Activated CD4-positive, alpha-beta T cell treated with anti-CD3 and anti-CD28 coated beads, Interleukin-2, amount 10 ng/mL, durations not matched to agents 7 days and 5 days (primary cell): ENCODE measurements at regions not wholly inside any gene's neighbourhood (a gene's known extent, or its start where the extent isn't known, plus 50 kb on each side); places are given as distances from the start of the nearest gene placed in this dataset.

Experiments
- CTCF ChIA-PET: fragments of 350-600 bp; sonication (Branson Sonifier 250); formaldehyde crosslinking; loops from one replicate; lab custom pipeline; 2021; ENCODE audit warnings: antibody characterized with exemption; lab: Charles Lee
- POLR2A ChIA-PET: fragments of 350-600 bp; sonication (Branson Sonifier 250); formaldehyde crosslinking; loops from one replicate; lab custom pipeline; 2021; ENCODE audit warnings: antibody characterized with exemption; lab: Charles Lee
- DNase-seq: peaks from one replicate; pipeline ENCODE4 v3.0.0-alpha.2; 2020
- H3K27ac Mint-ChIP-seq: one replicate; pipeline ENCODE4 v1.8.0; 2021; ENCODE audit warnings: mild to moderate bottlenecking, moderate library complexity, mixed read lengths
- H3K27me3 Mint-ChIP-seq: one replicate; pipeline ENCODE4 v1.8.0; 2021; ENCODE audit warnings: mixed read lengths
- H3K36me3 Mint-ChIP-seq: one replicate; pipeline ENCODE4 v1.8.0; 2021; ENCODE audit warnings: low read depth, mixed read lengths
- H3K4me1 Mint-ChIP-seq: one replicate; pipeline ENCODE4 v1.8.0; 2021; ENCODE audit warnings: mixed read lengths
- H3K4me3 Mint-ChIP-seq: one replicate; pipeline ENCODE4 v1.8.0; 2021; ENCODE audit warnings: mild to moderate bottlenecking, moderate library complexity, mixed read lengths
- H3K9me3 Mint-ChIP-seq: one replicate; pipeline ENCODE4 v1.8.0; 2021; ENCODE audit warnings: mixed read lengths

- Mint-ChIP-seq H3K9me3 (peaks cover 2% of the 10 kb centered on the region), H3K4me3 (no peak overlapping the region), H3K27ac (no peak overlapping the region), H3K36me3 (no peaks in the 10 kb centered on the region), H3K4me1 (no peaks in the 10 kb centered on the region), H3K27me3 (peaks cover 6% of the 10 kb centered on the region)
- CTCF ChIA-PET, result no interaction called here
- no peak for DNase-seq
- POLR2A ChIA-PET, result no interaction called here
Observed at GRCh38 chr5:110909950-110910349, 161.6 kb upstream of the TSLP start.

- H3K36me3 Mint-ChIP-seq, result no peaks in the 10 kb centered on the region
- no peak overlapping the region for H3K27ac Mint-ChIP-seq
- POLR2A ChIA-PET, result no interaction called here
Observed at GRCh38 chr5:110913221-110913620, 158.3 kb upstream of the TSLP start.

GRCh38 chr5:110916381-110917049 is 155.0 kb upstream of the TSLP start:
- CTCF ChIA-PET, result interaction anchor here (1.4 kb wide), 1 partner anchor 27 kb away, joined by 3 read pairs; no protein-coding TSS in a partner anchor
- no peaks in the 10 kb centered on the region for H3K4me1 Mint-ChIP-seq
- H3K27me3 Mint-ChIP-seq, result peaks cover 15% of the 10 kb centered on the region
- H3K36me3 Mint-ChIP-seq, result no peaks in the 10 kb centered on the region
- no peaks in the 10 kb centered on the region for H3K9me3 Mint-ChIP-seq
- no peak overlapping the region for H3K4me3 Mint-ChIP-seq
- no peak for DNase-seq
- POLR2A ChIA-PET, result no interaction called here
- no peak overlapping the region for H3K27ac Mint-ChIP-seq

More at GRCh38 chr5:110913221-110913620, 158.3 kb upstream of the TSLP start:
- Mint-ChIP-seq H3K4me1 (no peaks in the 10 kb centered on the region), H3K27me3 (peaks cover 13% of the 10 kb centered on the region), H3K4me3 (no peak overlapping the region), H3K9me3 (no peaks in the 10 kb centered on the region)
- DNase-seq, result no peak
- CTCF ChIA-PET, result no interaction called here

GRCh38 chr5:110917161-110917875 is 154.2 kb upstream of the TSLP start:
- Mint-ChIP-seq H3K9me3 (no peaks in the 10 kb centered on the region), H3K27ac (no peak overlapping the region), H3K4me3 (no peak overlapping the region), H3K27me3 (peaks cover 15% of the 10 kb centered on the region), H3K36me3 (no peaks in the 10 kb centered on the region), H3K4me1 (no peaks in the 10 kb centered on the region)
- DNase-seq, result no peak
- ChIA-PET CTCF (interaction anchor here (0.6 kb wide), 1 partner anchor 8 kb away, joined by 5 read pairs; no protein-coding TSS in a partner anchor), POLR2A (no interaction called here)

GRCh38 chr5:110918683-110919082 is 152.8 kb upstream of the TSLP start:
- H3K4me3 Mint-ChIP-seq, result no peak overlapping the region
- no peak for DNase-seq
- no peak overlapping the region for H3K27ac Mint-ChIP-seq

GRCh38 chr5:110923971-110924370 is 147.5 kb upstream of the TSLP start:
- Mint-ChIP-seq H3K4me1 (no peaks in the 10 kb centered on the region), H3K4me3 (no peak overlapping the region), H3K36me3 (no peaks in the 10 kb centered on the region), H3K9me3 (no peaks in the 10 kb centered on the region), H3K27me3 (peaks cover 8% of the 10 kb centered on the region), H3K27ac (no peak overlapping the region)
- CTCF ChIA-PET, result no interaction called here
- POLR2A ChIA-PET, result no interaction called here
- DNase-seq, result no peak

More at GRCh38 chr5:110918683-110919082, 152.8 kb upstream of the TSLP start:
- peaks cover 15% of the 10 kb centered on the region for H3K27me3 Mint-ChIP-seq
- no peaks in the 10 kb centered on the region for H3K36me3 Mint-ChIP-seq
- H3K4me1 Mint-ChIP-seq, result no peaks in the 10 kb centered on the region
- H3K9me3 Mint-ChIP-seq, result no peaks in the 10 kb centered on the region
- POLR2A ChIA-PET, result no interaction called here
- CTCF ChIA-PET, result no interaction called here

- CTCF ChIA-PET, result interaction anchor here (0.6 kb wide), 1 partner anchor 8 kb away, joined by 5 read pairs; no protein-coding TSS in a partner anchor
- Mint-ChIP-seq H3K27me3 (peaks cover 1% of the 10 kb centered on the region), H3K4me3 (no peak overlapping the region), H3K27ac (no peak overlapping the region), H3K4me1 (no peaks in the 10 kb centered on the region), H3K36me3 (no peaks in the 10 kb centered on the region), H3K9me3 (no peaks in the 10 kb centered on the region)
- POLR2A ChIA-PET, result no interaction called here
- DNase-seq, result no peak
Observed at GRCh38 chr5:110925398-110925797, 146.1 kb upstream of the TSLP start.

GRCh38 chr5:110925916-110926315 is 145.6 kb upstream of the TSLP start:
- Mint-ChIP-seq H3K9me3 (no peaks in the 10 kb centered on the region), H3K36me3 (no peaks in the 10 kb centered on the region), H3K4me3 (no peak overlapping the region), H3K27ac (no peak overlapping the region), H3K4me1 (no peaks in the 10 kb centered on the region), H3K27me3 (peaks cover 3% of the 10 kb centered on the region)
- no peak for DNase-seq
- POLR2A ChIA-PET, result no interaction called here
- CTCF ChIA-PET, result no interaction called here

- CTCF ChIA-PET, result no interaction called here
- Mint-ChIP-seq H3K9me3 (no peaks in the 10 kb centered on the region), H3K27me3 (peaks cover 12% of the 10 kb centered on the region), H3K27ac (no peak overlapping the region), H3K4me1 (no peaks in the 10 kb centered on the region), H3K36me3 (no peaks in the 10 kb centered on the region), H3K4me3 (no peak overlapping the region)
- DNase-seq, result no peak
- POLR2A ChIA-PET, result no interaction called here
Observed at GRCh38 chr5:110932755-110933488, 138.6 kb upstream of the TSLP start.

GRCh38 chr5:110940136-110940535 is 131.4 kb upstream of the TSLP start:
- ChIA-PET POLR2A (no interaction called here), CTCF (no interaction called here)
- Mint-ChIP-seq H3K4me1 (no peaks in the 10 kb centered on the region), H3K36me3 (no peaks in the 10 kb centered on the region), H3K27ac (no peak overlapping the region), H3K9me3 (no peaks in the 10 kb centered on the region), H3K4me3 (no peak overlapping the region), H3K27me3 (peaks cover 2% of the 10 kb centered on the region)
- no peak for DNase-seq

- DNase-seq, result no peak
- Mint-ChIP-seq H3K4me1 (no peaks in the 10 kb centered on the region), H3K27me3 (peaks cover 2% of the 10 kb centered on the region), H3K4me3 (no peak overlapping the region), H3K9me3 (peaks cover 1% of the 10 kb centered on the region), H3K27ac (no peak overlapping the region), H3K36me3 (no peaks in the 10 kb centered on the region)
- POLR2A ChIA-PET, result no interaction called here
- CTCF ChIA-PET, result interaction anchor here (0.6 kb wide), 1 partner anchor 39 kb away, joined by 3 read pairs; no protein-coding TSS in a partner anchor
Observed at GRCh38 chr5:110945874-110946436, 125.6 kb upstream of the TSLP start.

- Mint-ChIP-seq H3K4me3 (no peak overlapping the region), H3K36me3 (no peaks in the 10 kb centered on the region), H3K27me3 (no peaks in the 10 kb centered on the region), H3K27ac (no peak overlapping the region), H3K9me3 (peaks cover 6% of the 10 kb centered on the region), H3K4me1 (no peaks in the 10 kb centered on the region)
- ChIA-PET CTCF (no interaction called here), POLR2A (no interaction called here)
- no peak for DNase-seq
Observed at GRCh38 chr5:110951373-110951791, 120.1 kb upstream of the TSLP start.
